ENCODE measurements at regions not wholly inside any gene's neighbourhood (a gene's known extent, or its start where the extent isn't known, plus 50 kb on each side); places are given as distances from the start of the nearest gene placed in this dataset.

DNA sequence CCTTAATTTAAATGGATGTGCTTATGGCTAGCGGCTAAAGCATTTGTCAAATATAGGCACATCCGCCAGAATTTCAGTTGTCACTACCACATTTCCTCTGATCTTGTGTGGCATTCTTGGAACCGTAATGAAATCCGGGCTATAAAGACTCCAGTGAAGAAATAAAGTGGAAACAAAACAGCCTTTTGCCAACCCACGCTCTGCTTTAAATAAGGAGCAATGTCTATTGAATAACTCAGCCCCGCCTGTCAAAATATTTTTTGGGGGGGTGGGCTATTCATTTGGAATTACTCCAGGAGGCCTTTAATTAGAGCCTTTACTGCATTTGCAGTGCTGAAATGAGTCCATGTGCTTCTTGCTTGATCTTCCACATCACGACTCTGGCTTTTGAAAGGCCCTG, 179.6 kb upstream of the RPH3A start (continued):
- TF ChIP-seq, protein P1, sequence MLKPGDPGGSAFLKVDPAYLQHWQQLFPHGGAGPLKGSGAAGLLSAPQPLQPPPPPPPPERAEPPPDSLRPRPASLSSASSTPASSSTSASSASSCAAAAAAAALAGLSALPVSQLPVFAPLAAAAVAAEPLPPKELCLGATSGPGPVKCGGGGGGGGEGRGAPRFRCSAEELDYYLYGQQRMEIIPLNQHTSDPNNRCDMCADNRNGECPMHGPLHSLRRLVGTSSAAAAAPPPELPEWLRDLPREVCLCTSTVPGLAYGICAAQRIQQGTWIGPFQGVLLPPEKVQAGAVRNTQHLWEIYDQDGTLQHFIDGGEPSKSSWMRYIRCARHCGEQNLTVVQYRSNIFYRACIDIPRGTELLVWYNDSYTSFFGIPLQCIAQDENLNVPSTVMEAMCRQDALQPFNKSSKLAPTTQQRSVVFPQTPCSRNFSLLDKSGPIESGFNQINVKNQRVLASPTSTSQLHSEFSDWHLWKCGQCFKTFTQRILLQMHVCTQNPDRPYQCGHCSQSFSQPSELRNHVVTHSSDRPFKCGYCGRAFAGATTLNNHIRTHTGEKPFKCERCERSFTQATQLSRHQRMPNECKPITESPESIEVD (tag by site-specific recombination; IDR thresholded peaks at IDR 0.05): no peak
- no peak for TF ChIP-seq ZNF561 (tag by site-specific recombination; IDR thresholded peaks at IDR 0.05; ENCODE audit: borderline replicate concordance)

DNA sequence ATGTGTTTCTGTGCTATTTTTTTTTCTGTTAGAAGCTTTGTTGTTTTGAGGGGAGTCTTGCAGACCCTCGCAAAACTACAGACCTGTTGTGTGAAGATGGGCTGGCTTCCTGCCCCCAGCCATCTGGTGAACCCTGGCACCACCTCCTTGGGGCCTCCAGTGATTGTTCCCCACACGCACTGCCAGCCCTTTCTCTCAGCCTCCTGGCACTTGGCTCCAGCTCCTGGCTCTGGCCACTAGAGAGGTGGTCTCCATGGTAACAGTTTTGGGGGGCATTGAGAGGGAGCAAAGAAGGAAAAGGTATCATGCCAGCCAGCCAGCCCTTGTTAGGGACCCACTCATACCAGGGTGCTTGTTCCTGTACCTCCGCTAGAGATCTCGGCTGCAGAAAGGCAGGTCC, 176.4 kb upstream of the RPH3A start:
- no peak for TF ChIP-seq ZNF391 (tag by site-specific recombination; IDR thresholded peaks at IDR 0.05; ENCODE audit: borderline replicate concordance, low read depth)
- TF ChIP-seq ZNF555 (tag by site-specific recombination; conservative IDR thresholded peaks at IDR 0.05): no peak
- no peak for TF ChIP-seq ZNF274 (IDR thresholded peaks at IDR 0.05; ENCODE audit: low read length)
- TF ChIP-seq ZNF274 (tag by site-specific recombination; IDR thresholded peaks at IDR 0.05; ENCODE audit: borderline replicate concordance): no peak
- Histone ChIP-seq H3K9me3 (ENCODE audit: control insufficient read depth, insufficient read depth, low read depth, low read length) (no peaks in the 10 kb centered on the region), H3K36me3 (ENCODE audit: control insufficient read depth in 2 of 2, insufficient read depth in 1 of 2, low read length in 2 of 2) (no peaks in the 10 kb centered on the region), H3K27ac (ENCODE audit: extremely low read depth, low read depth, low read length) (no peak overlapping the region), H3K4me1 (ENCODE audit: control insufficient read depth, insufficient read depth, low read length) (no peaks in the 10 kb centered on the region), H3K4me3 (ENCODE audit: low read depth, low read length) (no peak overlapping the region)
- POLR2A ChIA-PET: no interaction called here
- CTCF ChIA-PET: no interaction called here

DNA sequence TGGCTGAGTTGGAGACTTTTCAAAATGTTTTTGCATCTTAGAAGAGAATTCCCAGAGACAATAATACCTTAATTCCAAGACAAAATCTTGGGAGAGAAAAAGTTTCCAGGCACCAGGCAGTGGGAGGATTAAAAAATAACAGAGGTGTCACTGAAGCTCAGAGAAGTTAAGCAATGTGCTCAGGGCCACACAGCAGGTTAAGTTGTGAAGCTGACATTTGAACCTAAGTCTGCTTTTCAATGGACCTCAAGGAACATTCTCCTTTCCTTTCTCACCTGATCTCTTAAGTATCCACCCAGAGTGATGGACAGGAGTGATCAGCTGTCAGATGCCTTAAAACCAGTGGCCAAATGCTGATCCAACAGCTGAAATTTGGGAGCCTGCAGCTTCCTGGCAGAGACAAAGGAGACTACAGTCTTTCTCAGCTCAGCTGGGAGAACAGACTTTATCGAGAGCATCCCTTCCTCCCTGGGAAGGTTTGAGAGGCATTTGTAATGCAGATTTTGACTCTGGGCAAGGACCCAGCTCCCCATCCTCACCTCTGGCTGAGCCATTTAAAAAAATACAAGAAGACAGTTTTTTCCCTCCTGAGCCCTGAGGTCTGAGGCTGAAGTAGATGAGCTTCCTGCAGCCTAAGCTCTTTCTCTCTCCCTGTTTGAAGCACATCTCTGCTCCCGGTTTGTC, 174.9 kb upstream of the RPH3A start:
- no peaks in the 10 kb centered on the region for H3K9me3 ChIP-seq (ENCODE audit: control insufficient read depth, insufficient read depth, low read depth, low read length)
- no peak overlapping the region for H3K4me3 ChIP-seq (ENCODE audit: low read depth, low read length)
- ChIA-PET POLR2A (no interaction called here), CTCF (no interaction called here)
- no peak overlapping the region for H3K27ac ChIP-seq (ENCODE audit: extremely low read depth, low read depth, low read length)
- TF ChIP-seq GLIS1 (tag by site-specific recombination; IDR thresholded peaks at IDR 0.05): no peak
- no peak for TF ChIP-seq ZNF530 (tag by site-specific recombination; IDR thresholded peaks at IDR 0.05; ENCODE audit: low read depth)
- TF ChIP-seq MYNN (tag by site-specific recombination; IDR thresholded peaks at IDR 0.05; ENCODE audit: borderline replicate concordance): no peak
- no peak for TF ChIP-seq ZNF350 (tag by site-specific recombination; IDR thresholded peaks at IDR 0.05)
- TF ChIP-seq, protein P2, sequence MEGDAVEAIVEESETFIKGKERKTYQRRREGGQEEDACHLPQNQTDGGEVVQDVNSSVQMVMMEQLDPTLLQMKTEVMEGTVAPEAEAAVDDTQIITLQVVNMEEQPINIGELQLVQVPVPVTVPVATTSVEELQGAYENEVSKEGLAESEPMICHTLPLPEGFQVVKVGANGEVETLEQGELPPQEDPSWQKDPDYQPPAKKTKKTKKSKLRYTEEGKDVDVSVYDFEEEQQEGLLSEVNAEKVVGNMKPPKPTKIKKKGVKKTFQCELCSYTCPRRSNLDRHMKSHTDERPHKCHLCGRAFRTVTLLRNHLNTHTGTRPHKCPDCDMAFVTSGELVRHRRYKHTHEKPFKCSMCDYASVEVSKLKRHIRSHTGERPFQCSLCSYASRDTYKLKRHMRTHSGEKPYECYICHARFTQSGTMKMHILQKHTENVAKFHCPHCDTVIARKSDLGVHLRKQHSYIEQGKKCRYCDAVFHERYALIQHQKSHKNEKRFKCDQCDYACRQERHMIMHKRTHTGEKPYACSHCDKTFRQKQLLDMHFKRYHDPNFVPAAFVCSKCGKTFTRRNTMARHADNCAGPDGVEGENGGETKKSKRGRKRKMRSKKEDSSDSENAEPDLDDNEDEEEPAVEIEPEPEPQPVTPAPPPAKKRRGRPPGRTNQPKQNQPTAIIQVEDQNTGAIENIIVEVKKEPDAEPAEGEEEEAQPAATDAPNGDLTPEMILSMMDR (tag by site-specific recombination; IDR thresholded peaks at IDR 0.05): no peak
- no peak for TF ChIP-seq ZNF239 (tag by site-specific recombination; IDR thresholded peaks at IDR 0.05)
- TF ChIP-seq, protein P3, sequence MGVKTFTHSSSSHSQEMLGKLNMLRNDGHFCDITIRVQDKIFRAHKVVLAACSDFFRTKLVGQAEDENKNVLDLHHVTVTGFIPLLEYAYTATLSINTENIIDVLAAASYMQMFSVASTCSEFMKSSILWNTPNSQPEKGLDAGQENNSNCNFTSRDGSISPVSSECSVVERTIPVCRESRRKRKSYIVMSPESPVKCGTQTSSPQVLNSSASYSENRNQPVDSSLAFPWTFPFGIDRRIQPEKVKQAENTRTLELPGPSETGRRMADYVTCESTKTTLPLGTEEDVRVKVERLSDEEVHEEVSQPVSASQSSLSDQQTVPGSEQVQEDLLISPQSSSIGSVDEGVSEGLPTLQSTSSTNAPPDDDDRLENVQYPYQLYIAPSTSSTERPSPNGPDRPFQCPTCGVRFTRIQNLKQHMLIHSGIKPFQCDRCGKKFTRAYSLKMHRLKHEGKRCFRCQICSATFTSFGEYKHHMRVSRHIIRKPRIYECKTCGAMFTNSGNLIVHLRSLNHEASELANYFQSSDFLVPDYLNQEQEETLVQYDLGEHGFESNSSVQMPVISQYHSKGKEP (tag by site-specific recombination; IDR thresholded peaks at IDR 0.05): no peak
- TF ChIP-seq ZNF274 (IDR thresholded peaks at IDR 0.05; ENCODE audit: low read length): no peak
- TF ChIP-seq ZNF274 (tag by site-specific recombination; IDR thresholded peaks at IDR 0.05; ENCODE audit: borderline replicate concordance): no peak
- no peak for TF ChIP-seq ZSCAN5A (tag by site-specific recombination; IDR thresholded peaks at IDR 0.05)
- no peak for TF ChIP-seq ZNF280C (tag by site-specific recombination; IDR thresholded peaks at IDR 0.05)
- TF ChIP-seq, protein P4, sequence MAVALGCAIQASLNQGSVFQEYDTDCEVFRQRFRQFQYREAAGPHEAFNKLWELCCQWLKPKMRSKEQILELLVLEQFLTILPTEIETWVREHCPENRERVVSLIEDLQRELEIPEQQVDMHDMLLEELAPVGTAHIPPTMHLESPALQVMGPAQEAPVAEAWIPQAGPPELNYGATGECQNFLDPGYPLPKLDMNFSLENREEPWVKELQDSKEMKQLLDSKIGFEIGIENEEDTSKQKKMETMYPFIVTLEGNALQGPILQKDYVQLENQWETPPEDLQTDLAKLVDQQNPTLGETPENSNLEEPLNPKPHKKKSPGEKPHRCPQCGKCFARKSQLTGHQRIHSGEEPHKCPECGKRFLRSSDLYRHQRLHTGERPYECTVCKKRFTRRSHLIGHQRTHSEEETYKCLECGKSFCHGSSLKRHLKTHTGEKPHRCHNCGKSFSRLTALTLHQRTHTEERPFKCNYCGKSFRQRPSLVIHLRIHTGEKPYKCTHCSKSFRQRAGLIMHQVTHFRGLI (tag by site-specific recombination; IDR thresholded peaks at IDR 0.05): no peak
- no peak for TF ChIP-seq ZNF621 (tag by site-specific recombination; IDR thresholded peaks at IDR 0.05)
- H3K4me1 ChIP-seq (ENCODE audit: control insufficient read depth, insufficient read depth, low read length): no peaks in the 10 kb centered on the region
- H3K36me3 ChIP-seq (ENCODE audit: control insufficient read depth in 2 of 2, insufficient read depth in 1 of 2, low read length in 2 of 2): no peaks in the 10 kb centered on the region

Measured in HEK293 (cell line).